K562 (cell line): ENCODE measurements at regions not wholly inside any gene's neighbourhood (a gene's known extent, or its start where the extent isn't known, plus 50 kb on each side); places are given as distances from the start of the nearest gene placed in this dataset.
"Not testable (repeated sequence)": the region's sequence is repeated elsewhere in the genome, so short reads cannot be mapped to it uniquely, and the experiment has no call there.

Experiments used
- ATAC-seq: fragments of 200-7000 bp; cut with Tn5 transposase; 3 replicates; pipeline ENCODE4 v1.9.1; 2020; ENCODE audit warnings: moderate library complexity
- BruUV-seq: library from RNA; stranded (reverse); fragments of 400-500 nt; replicated peaks from 2 replicates; lab custom pipeline; 2021; lab: Mats Ljungman, UMichigan
- CTCF ChIA-PET: fragments of 300-600 bp; formaldehyde crosslinking; extraction: SDS; loops from one replicate; lab custom pipeline; 2021; ENCODE audit warnings: low intra/inter-chr PET ratio; lab: Yijun Ruan, JAX
- POLR2A ChIA-PET: fragments of 300-600, 350-650 bp; sonication (Branson Sonifier 250); formaldehyde crosslinking; extraction: SDS; loops from one replicate; lab custom pipeline; 2021; ENCODE audit warnings: antibody characterized with exemption, inconsistent platforms; lab: Yijun Ruan, JAX
- DNase-seq, 4 experiments: peaks; one replicate each; pipeline versions ENCODE4 v3.0.0 to v3.0.0-alpha.2; 2011 to 2018; ENCODE audit warnings: low spot score in 3 of 4, mixed read lengths in 3 of 4; ENCODE audit errors: extremely low read depth in 1 of 4
- FAIRE-seq: peaks from 2 replicates; lab custom pipeline; 2011; peaks lifted over from hg19 to GRCh38; lab: Jason Lieb, UNC
- H2AFZ ChIP-seq: 2 replicates; pipeline ENCODE4 v1.6.0; 2011; ENCODE audit warnings: low read depth, low read length, control low read depth, inconsistent platforms
- H3K27ac ChIP-seq: fragments of 200-600 bp; 3 replicates; pipeline ENCODE4 v1.8.0; 2011; ENCODE audit warnings: low read depth, mild to moderate bottlenecking, control low read depth, inconsistent platforms, low read length, moderate library complexity, mixed read lengths; ENCODE audit errors: extremely low read depth
- H3K27me3 ChIP-seq, 2 experiments: fragments of 300-600 bp in 1 of 2; 2 replicates in 1 of 2; 3 replicates in 1 of 2; pipeline versions ENCODE4 v1.6.0 to v1.8.0; 2011; ENCODE audit warnings: inconsistent platforms in 2 of 2, low read length in 2 of 2, mild to moderate bottlenecking in 1 of 2, mixed read lengths in 1 of 2, moderate library complexity in 1 of 2; ENCODE audit not compliant: control insufficient read depth in 2 of 2, insufficient read depth in 2 of 2
- H3K36me3 ChIP-seq: fragments of 300-600 bp; 3 replicates; pipeline ENCODE4 v1.8.0; 2011; ENCODE audit warnings: mild to moderate bottlenecking, low read length, inconsistent platforms; ENCODE audit not compliant: control insufficient read depth, insufficient read depth
- H3K4me1 ChIP-seq, 2 experiments: fragments of 200-600 bp in 1 of 2; replicated peaks in 1 of 2; 2 replicates in 1 of 2; 3 replicates in 1 of 2; pipeline versions ENCODE4 v1.5.1 to v1.8.0; 2011; ENCODE audit warnings: inconsistent platforms in 2 of 2, low read length in 2 of 2, mild to moderate bottlenecking in 1 of 2, mixed read lengths in 1 of 2, moderate library complexity in 1 of 2; ENCODE audit not compliant: control insufficient read depth in 2 of 2, insufficient read depth in 2 of 2
- H3K4me2 ChIP-seq: 2 replicates; pipeline ENCODE4 v1.6.1; 2011; ENCODE audit warnings: low read length, control low read depth, inconsistent platforms, mixed read lengths; ENCODE audit not compliant: insufficient read depth
- H3K4me3 ChIP-seq: fragments of 200-600 bp; sonication (generic), shearing (Covaris generic); 2 replicates; pipeline ENCODE4 v1.5.1; 2016; ENCODE audit warnings: control low read depth, inconsistent platforms
- H3K79me2 ChIP-seq: fragments of 200-600 bp; 3 replicates; pipeline ENCODE4 v1.8.0; 2011; ENCODE audit warnings: low read length, inconsistent platforms; ENCODE audit not compliant: control insufficient read depth, insufficient read depth
- H3K9ac ChIP-seq, 2 experiments: 2 replicates each; pipeline versions ENCODE4 v1.6.0 to v1.6.1; 2011; ENCODE audit warnings: low read depth in 2 of 2, low read length in 2 of 2, control low read depth in 1 of 2, inconsistent platforms in 1 of 2, mild to moderate bottlenecking in 1 of 2, mixed read lengths in 1 of 2; ENCODE audit not compliant: insufficient read depth in 1 of 2
- H3K9me1 ChIP-seq: one replicate; pipeline ENCODE4 v1.6.0; 2011; ENCODE audit warnings: inconsistent platforms, mild to moderate bottlenecking, low read length, moderate library complexity; ENCODE audit not compliant: control insufficient read depth, insufficient read depth
- H3K9me3 ChIP-seq: replicated peaks from 2 replicates; pipeline ENCODE4 v1.5.1; 2011; ENCODE audit warnings: low read depth, low read length, inconsistent platforms; ENCODE audit not compliant: control insufficient read depth, insufficient read depth
- H4K20me1 ChIP-seq: replicated peaks from 2 replicates; pipeline ENCODE4 v1.6.1; 2011; ENCODE audit warnings: low read length, inconsistent platforms, mixed read lengths; ENCODE audit not compliant: control insufficient read depth, insufficient read depth
- DACH1 ChIP-seq: fragments of 450-650 bp; IDR thresholded peaks from 2 replicates; pipeline ENCODE4 v1.6.1; 2018; ENCODE audit not compliant: partially characterized antibody
- FOXA3 ChIP-seq, 2 experiments: fragments of 450-650 bp in 1 of 2; sonication (generic) in 1 of 2; formaldehyde crosslinking; IDR thresholded peaks in 1 of 2; conservative IDR thresholded peaks in 1 of 2; 2 replicates each; pipeline versions ENCODE4 v1.4.0 to v1.8.0; 2020 to 2022; ENCODE audit warnings: mild to moderate bottlenecking in 2 of 2, missing genetic modification reagents in 1 of 2
- NR2C2 ChIP-seq, 2 experiments: fragments of 200-800 bp in 1 of 2; sonication (Bioruptor generic) in 1 of 2; sonication (generic) in 1 of 2; formaldehyde crosslinking in 1 of 2; IDR thresholded peaks; 2 replicates each; pipeline versions ENCODE4 v1.6.1 to v1.8.0; 2016 to 2022; ENCODE audit warnings: mild to moderate bottlenecking in 1 of 2, missing compliant biosample characterization in 1 of 2, missing genetic modification characterization in 1 of 2, missing genetic modification reagents in 1 of 2
- PHF8 ChIP-seq: fragments of 200-600 bp; sonication (generic); IDR thresholded peaks from 2 replicates; pipeline ENCODE4 v1.6.1; 2012; ENCODE audit warnings: mixed run types, mild to moderate bottlenecking, inconsistent platforms, low read length, moderate library complexity, borderline replicate concordance
- POLR2G ChIP-seq: fragments of 200-400 bp; formaldehyde crosslinking; IDR thresholded peaks from 2 replicates; pipeline ENCODE4 v1.6.1; 2017; ENCODE audit warnings: low read depth, mild to moderate bottlenecking, antibody characterized with exemption, low read length, moderate library complexity
- RBFOX2 ChIP-seq: fragments of 200-400 bp; formaldehyde crosslinking; IDR thresholded peaks from 2 replicates; pipeline ENCODE4 v1.6.1; 2017; ENCODE audit warnings: low read depth, mild to moderate bottlenecking, low read length, moderate library complexity
- TAF1 ChIP-seq: IDR thresholded peaks from 2 replicates; pipeline ENCODE4 v1.6.1; 2011; ENCODE audit warnings: mild to moderate bottlenecking, low read length, moderate library complexity; ENCODE audit not compliant: insufficient read depth, control insufficient read depth, severe bottlenecking; ENCODE audit errors: extremely low read depth
- YY1 ChIP-seq, 3 experiments: IDR thresholded peaks; 2 replicates each; pipeline ENCODE4 v1.6.1; 2011; ENCODE audit warnings: low read length in 2 of 3, mild to moderate bottlenecking in 2 of 3, moderate library complexity in 2 of 3, borderline replicate concordance in 1 of 3, control low read depth in 1 of 3, low read depth in 1 of 3; ENCODE audit not compliant: insufficient read depth in 3 of 3, insufficient replicate concordance in 2 of 3, control insufficient read depth in 1 of 3, insufficient read length in 1 of 3; ENCODE audit errors: extremely low read depth in 1 of 3
- ZFX ChIP-seq: sonication (generic); formaldehyde crosslinking; IDR thresholded peaks from 2 replicates; pipeline ENCODE4 v1.8.0; 2022; ENCODE audit warnings: mild to moderate bottlenecking, missing genetic modification reagents, moderate library complexity
- WGBS: fragments of 100-300 bp; shearing (Covaris generic); methylation state at CpG from one replicate; pipeline ENCODE4 v1.1.6; 2016; ENCODE audit warnings: low coverage, mixed read lengths; ENCODE audit not compliant: insufficient coverage; ENCODE audit errors: missing lambda C conversion rate; 5-methylcytosine and 5-hydroxymethylcytosine counted together
- in situ Hi-C: fragments of 300-500 bp; cut with MboI; formaldehyde crosslinking; loops from 4 replicates; pipeline ENCODE4 v1.15.0; 2018; ENCODE audit warnings: inconsistent platforms, mixed read lengths
- intact Hi-C: fragments of 100-400 bp; cut with micrococcal nuclease; formaldehyde crosslinking; loops from 2 replicates; pipeline ENCODE4 v1.14.2; 2022
- TF ChIP-seq, protein P1 (sequence below): sonication (generic); formaldehyde crosslinking; IDR thresholded peaks from 2 replicates; pipeline ENCODE4 v1.8.0; 2022; ENCODE audit warnings: missing genetic modification reagents, mild to moderate bottlenecking, moderate library complexity, borderline replicate concordance

DNA sequence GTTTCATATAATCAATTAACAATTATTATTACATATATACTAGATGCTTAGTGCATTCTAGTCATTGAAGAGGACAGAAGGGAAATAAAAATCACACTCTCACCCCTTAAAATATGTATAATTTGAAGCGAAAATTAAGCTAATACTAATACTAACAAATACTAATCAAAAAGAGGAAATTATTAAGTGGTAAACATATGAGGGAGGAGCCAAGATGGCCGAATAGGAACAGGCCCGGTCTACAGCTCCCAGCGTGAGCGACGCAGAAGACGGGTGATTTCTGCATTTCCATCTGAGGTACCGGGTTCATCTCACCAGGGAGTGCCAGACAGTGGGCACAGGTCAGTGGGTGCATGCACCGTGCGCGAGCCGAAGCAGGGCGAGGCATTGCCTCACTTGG is 344.2 kb downstream of the RAP2B start:
- FAIRE-seq, H3K9me1 ChIP-seq, intact Hi-C loops, H3K9ac ChIP-seq, H3K4me1 ChIP-seq, H3K27ac ChIP-seq, in situ Hi-C loops, H3K36me3 ChIP-seq, CTCF ChIA-PET, POLR2A ChIA-PET, H3K9me3 ChIP-seq, H4K20me1 ChIP-seq, H3K4me3 ChIP-seq, H3K79me2 ChIP-seq, ATAC-seq, H3K27me3 ChIP-seq: not testable (repeated sequence)
- TF ChIP-seq YY1 (IDR thresholded peaks at IDR 0.05; ENCODE audit: borderline replicate concordance in 1 of 3, control insufficient read depth in 1 of 3, extremely low read depth in 1 of 3, insufficient read depth in 3 of 3, insufficient read length in 1 of 3, insufficient replicate concordance in 2 of 3, low read depth in 1 of 3, low read length in 2 of 3) (peak in 1 of 3 experiments; percentile 61), ZFX (CRISPR knock-in tag) (peak; percentile 50; the same call in 1 of the 2 replicates), DACH1 (peak; percentile 77), POLR2G (0 out of 2 replicates have a peak, but pooled peaks have one; percentile 34)
- peak overlapping the region; percentile 63 for H2AFZ ChIP-seq
- 9% methylated on average over 7 of the region's 13 CpGs for WGBS
- BruUV-seq: TSS peak; percentile 88
- peak overlapping the region; percentile 48 for H3K4me2 ChIP-seq
- peak in 1 of 4 experiments; percentile 9 for DNase-seq

DNA sequence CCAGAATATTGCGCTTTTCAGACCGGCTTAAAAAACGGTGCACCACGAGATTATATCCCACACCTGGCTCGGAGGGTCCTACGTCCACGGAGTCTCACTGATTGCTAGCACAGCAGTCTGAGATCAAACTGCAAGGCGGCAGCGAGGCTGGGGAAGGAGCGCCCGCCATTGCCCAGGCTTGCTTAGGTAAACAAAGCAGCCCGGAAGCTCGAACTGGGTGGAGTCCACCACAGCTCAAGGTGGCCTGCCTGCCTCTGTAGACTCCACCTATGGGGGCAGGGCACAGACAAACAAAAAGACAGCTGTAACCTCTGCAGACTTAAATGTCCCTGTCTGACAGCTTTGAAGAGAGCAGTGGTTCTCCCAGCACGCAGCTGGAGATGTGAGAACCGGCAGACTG is 344.7 kb downstream of the RAP2B start:
- POLR2A ChIA-PET; H3K4me3 ChIP-seq; H3K36me3 ChIP-seq; H3K79me2 ChIP-seq; H3K9ac ChIP-seq; H3K4me1 ChIP-seq; FAIRE-seq; H4K20me1 ChIP-seq; H3K9me3 ChIP-seq; ATAC-seq; CTCF ChIA-PET; in situ Hi-C loops; intact Hi-C loops; H3K4me2 ChIP-seq; BruUV-seq; H3K27ac ChIP-seq; H3K9me1 ChIP-seq; H3K27me3 ChIP-seq; H2AFZ ChIP-seq; TF ChIP-seq NR2C2 (CRISPR knock-in tag; IDR thresholded peaks at IDR 0.05): not testable (repeated sequence)
- DNase-seq: peak in 1 of 4 experiments; percentile 19
- 0% methylated on average over 2 of the region's 15 CpGs for WGBS
- TF ChIP-seq FOXA3 (CRISPR knock-in tag; conservative IDR thresholded peaks at IDR 0.05 in 1 of 2, IDR thresholded peaks at IDR 0.05 in 1 of 2) (peak; percentile 78 to 95), PHF8 (peak; percentile 17; the same call in 1 of the 2 replicates), NR2C2 (tag; IDR thresholded peaks at IDR 0.05) (peak; percentile 23; the same call in 1 of the 2 replicates), ZFX (CRISPR knock-in tag) (peak; percentile 50; the same call in 1 of the 2 replicates), TAF1 (peak; percentile 22), POLR2G (peak; percentile 67), RBFOX2 (peak; percentile 72), YY1 (IDR thresholded peaks at IDR 0.05; ENCODE audit: borderline replicate concordance in 1 of 3, control insufficient read depth in 1 of 3, extremely low read depth in 1 of 3, insufficient read depth in 3 of 3, insufficient read length in 1 of 3, insufficient replicate concordance in 2 of 3, low read depth in 1 of 3, low read length in 2 of 3) (peak in 2 of 3 experiments; percentile 31 to 61)
- TF ChIP-seq, protein P1, sequence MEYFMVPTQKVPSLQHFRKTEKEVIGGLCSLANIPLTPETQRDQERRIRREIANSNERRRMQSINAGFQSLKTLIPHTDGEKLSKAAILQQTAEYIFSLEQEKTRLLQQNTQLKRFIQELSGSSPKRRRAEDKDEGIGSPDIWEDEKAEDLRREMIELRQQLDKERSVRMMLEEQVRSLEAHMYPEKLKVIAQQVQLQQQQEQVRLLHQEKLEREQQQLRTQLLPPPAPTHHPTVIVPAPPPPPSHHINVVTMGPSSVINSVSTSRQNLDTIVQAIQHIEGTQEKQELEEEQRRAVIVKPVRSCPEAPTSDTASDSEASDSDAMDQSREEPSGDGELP (CRISPR knock-in tag): peak; percentile 44; the same call in 1 of the 2 replicates
